Tibial nerve (tissue), 4 donors: ENCODE measurements at regions not wholly inside any gene's neighbourhood (a gene's known extent, or its start where the extent isn't known, plus 50 kb on each side); places are given as distances from the start of the nearest gene placed in this dataset.

Experiments
- DNase-seq, 2 donors: peaks; one replicate each; pipeline ENCODE4 v3.0.0-alpha.2; 2019; ENCODE audit warnings: low spot score in 2 of 2
- H3K27ac ChIP-seq, 4 donors: fragments of 200-600 bp; sonication (generic) in 3 of 4; one replicate each; pipeline ENCODE4 v1.5.1; 2017 to 2019; ENCODE audit warnings: mild to moderate bottlenecking in 1 of 4
- H3K27me3 ChIP-seq, 2 donors: fragments of 200-600 bp; sonication (generic) in 1 of 2; one replicate each; pipeline versions ENCODE4 v1.5.1 to v1.6.0; 2017 to 2019
- H3K36me3 ChIP-seq, 3 donors: fragments of 200-600 bp; sonication (generic); one replicate each; pipeline ENCODE4 v1.5.1; 2018 to 2019
- H3K4me1 ChIP-seq, 4 donors: fragments of 200-600 bp; sonication (generic) in 3 of 4; one replicate each; pipeline ENCODE4 v1.5.1; 2017 to 2019
- H3K4me3 ChIP-seq, 4 donors: fragments of 200-600 bp; sonication (generic) in 3 of 4; one replicate each; pipeline ENCODE4 v1.5.1; 2017 to 2019; ENCODE audit warnings: mild to moderate bottlenecking in 1 of 4, moderate library complexity in 1 of 4
- H3K9me3 ChIP-seq, 4 donors: fragments of 200-600 bp; sonication (generic) in 3 of 4; one replicate each; pipeline ENCODE4 v1.5.1; 2017 to 2019
- EP300 ChIP-seq, 2 donors: sonication (generic); formaldehyde crosslinking; IDR thresholded peaks; one replicate each; pipeline ENCODE4 v1.6.1; 2017; ENCODE audit warnings: antibody characterized with exemption in 2 of 2, mild to moderate bottlenecking in 1 of 2
- POLR2A ChIP-seq, 2 donors: fragments of 450-650 bp; IDR thresholded peaks; one replicate each; pipeline ENCODE4 v1.6.1; 2017; ENCODE audit warnings: antibody characterized with exemption in 2 of 2, mild to moderate bottlenecking in 2 of 2, moderate library complexity in 2 of 2
- WGBS, 2 donors: methylation state at CpG; one replicate each; pipeline ENCODE4 v1.1.5; 2018; 5-methylcytosine and 5-hydroxymethylcytosine counted together
- TF ChIP-seq, protein P1 (sequence below), 5 experiments: fragments of 200-600 bp in 3 of 5; fragments of 450-650 bp in 2 of 5; sonication (generic) in 3 of 5; IDR thresholded peaks; one replicate each; pipeline ENCODE4 v1.5.1; 2016 to 2019; ENCODE audit warnings: antibody characterized with exemption in 5 of 5, mild to moderate bottlenecking in 3 of 5, moderate library complexity in 2 of 5

DNA sequence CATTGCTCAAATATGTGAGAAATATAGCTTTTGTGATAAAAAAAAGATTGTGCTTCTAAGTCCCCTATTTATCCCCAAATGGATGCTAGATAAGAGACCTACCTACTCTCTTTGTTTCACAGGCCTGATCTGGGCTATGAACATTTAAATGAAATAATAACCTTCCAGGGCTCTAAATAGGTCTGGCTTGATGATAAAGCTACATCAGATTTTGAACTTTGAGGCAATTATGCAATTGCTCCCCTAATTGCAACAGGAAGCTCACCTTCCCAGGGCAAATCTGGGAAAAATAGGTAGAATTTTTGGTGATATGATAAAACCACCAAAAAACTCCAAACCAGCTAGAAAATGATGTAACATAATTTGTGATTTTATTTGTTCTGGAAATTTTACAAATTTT lies 624.5 kb downstream of the PKHD1 start:
- Histone ChIP-seq H3K4me3 (no peak overlapping the region), H3K4me1 (no peaks in the 10 kb centered on the region), H3K27me3 (no peaks in the 10 kb centered on the region), H3K36me3 (no peaks in the 10 kb centered on the region), H3K9me3 (no peaks in the 10 kb centered on the region), H3K27ac (no peak overlapping the region)
- DNase-seq: no peak
- TF ChIP-seq EP300 (IDR thresholded peaks at IDR 0.05): no peak
- no peak for TF ChIP-seq POLR2A (IDR thresholded peaks at IDR 0.05)
- TF ChIP-seq, protein P1, sequence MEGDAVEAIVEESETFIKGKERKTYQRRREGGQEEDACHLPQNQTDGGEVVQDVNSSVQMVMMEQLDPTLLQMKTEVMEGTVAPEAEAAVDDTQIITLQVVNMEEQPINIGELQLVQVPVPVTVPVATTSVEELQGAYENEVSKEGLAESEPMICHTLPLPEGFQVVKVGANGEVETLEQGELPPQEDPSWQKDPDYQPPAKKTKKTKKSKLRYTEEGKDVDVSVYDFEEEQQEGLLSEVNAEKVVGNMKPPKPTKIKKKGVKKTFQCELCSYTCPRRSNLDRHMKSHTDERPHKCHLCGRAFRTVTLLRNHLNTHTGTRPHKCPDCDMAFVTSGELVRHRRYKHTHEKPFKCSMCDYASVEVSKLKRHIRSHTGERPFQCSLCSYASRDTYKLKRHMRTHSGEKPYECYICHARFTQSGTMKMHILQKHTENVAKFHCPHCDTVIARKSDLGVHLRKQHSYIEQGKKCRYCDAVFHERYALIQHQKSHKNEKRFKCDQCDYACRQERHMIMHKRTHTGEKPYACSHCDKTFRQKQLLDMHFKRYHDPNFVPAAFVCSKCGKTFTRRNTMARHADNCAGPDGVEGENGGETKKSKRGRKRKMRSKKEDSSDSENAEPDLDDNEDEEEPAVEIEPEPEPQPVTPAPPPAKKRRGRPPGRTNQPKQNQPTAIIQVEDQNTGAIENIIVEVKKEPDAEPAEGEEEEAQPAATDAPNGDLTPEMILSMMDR (IDR thresholded peaks at IDR 0.05): no peak

DNA sequence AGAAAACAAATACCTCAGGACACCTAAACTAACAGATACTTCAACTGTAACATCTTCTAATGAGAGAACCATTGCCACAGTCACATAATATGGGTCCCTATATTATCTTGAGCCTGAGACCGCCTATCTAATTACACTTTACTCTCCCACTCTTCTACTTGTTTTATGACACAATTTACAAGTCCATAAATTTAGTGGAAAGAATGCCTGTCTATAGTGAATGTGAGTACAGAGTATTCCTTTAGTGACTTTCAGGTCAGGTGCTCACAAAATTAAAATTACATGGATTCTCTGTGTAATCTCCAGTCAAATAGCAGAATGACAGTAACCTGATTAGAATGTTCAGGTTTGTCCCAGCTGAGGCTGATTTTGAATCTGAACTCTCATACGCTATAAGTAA lies 624.1 kb downstream of the PKHD1 start:
- Histone ChIP-seq H3K9me3 (no peaks in the 10 kb centered on the region), H3K4me3 (no peak overlapping the region), H3K27me3 (no peaks in the 10 kb centered on the region), H3K4me1 (no peaks in the 10 kb centered on the region), H3K36me3 (no peaks in the 10 kb centered on the region), H3K27ac (no peak overlapping the region)
- TF ChIP-seq, protein P1 (IDR thresholded peaks at IDR 0.05): no peak
- TF ChIP-seq POLR2A (IDR thresholded peaks at IDR 0.05): no peak
- no peak for TF ChIP-seq EP300 (IDR thresholded peaks at IDR 0.05)
- DNase-seq: no peak
- WGBS, 2 donors: 81 to 83% methylated on average over 2 of the region's 2 CpGs

DNA sequence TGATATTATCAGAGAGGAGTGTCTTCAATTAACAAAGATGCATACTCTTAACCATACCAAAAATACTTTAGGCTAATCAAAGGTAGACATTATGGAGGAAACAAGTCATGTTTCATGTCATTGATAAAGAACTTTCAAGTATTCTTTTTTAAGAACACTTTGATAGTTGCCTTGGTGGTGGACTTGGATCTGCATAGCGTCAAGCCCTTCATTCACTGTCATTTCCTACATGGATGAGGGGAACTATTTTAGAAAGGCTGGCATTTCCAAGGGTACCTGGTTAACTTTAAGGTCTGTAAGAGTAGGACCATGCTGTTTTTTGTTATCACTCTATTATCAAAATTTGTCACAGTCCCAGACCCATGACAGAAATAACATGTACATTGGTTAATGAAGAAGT lies 622.5 kb downstream of the PKHD1 start:
- TF ChIP-seq POLR2A (IDR thresholded peaks at IDR 0.05) (no peak), EP300 (IDR thresholded peaks at IDR 0.05) (no peak)
- TF ChIP-seq, protein P1 (IDR thresholded peaks at IDR 0.05): no peak
- Histone ChIP-seq H3K36me3 (no peaks in the 10 kb centered on the region), H3K27ac (no peak overlapping the region), H3K4me3 (no peak overlapping the region), H3K9me3 (no peaks in the 10 kb centered on the region), H3K4me1 (no peaks in the 10 kb centered on the region), H3K27me3 (no peaks in the 10 kb centered on the region)
- 80 to 100% methylated on average over 1 of the region's 1 CpG for WGBS, 2 donors
- DNase-seq: no peak

DNA sequence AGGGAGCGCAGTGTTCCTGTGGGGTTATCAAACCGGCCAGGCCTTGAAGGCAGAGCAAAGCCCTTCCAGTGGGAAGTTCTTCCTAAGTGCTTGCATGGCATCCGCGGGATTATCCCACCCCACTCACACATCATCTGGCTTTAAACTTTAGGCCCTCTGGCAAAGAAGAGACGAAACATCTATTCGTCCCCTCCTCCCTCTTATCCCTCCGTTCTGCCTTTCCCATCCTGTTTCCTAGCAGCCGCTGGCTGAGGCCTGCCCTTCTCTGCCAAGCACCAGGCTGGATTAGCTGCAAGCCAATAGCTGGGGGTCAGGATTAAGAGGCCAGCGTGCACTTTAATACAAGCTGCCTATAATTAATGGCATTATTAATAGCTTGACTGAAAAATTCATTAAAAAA lies 621.0 kb downstream of the PKHD1 start:
- DNase-seq: no peak
- Histone ChIP-seq H3K36me3 (no peaks in the 10 kb centered on the region), H3K27ac (no peak overlapping the region), H3K27me3 (no peaks in the 10 kb centered on the region), H3K9me3 (no peaks in the 10 kb centered on the region), H3K4me3 (no peak overlapping the region), H3K4me1 (no peaks in the 10 kb centered on the region)
- TF ChIP-seq EP300 (IDR thresholded peaks at IDR 0.05) (no peak), POLR2A (IDR thresholded peaks at IDR 0.05) (no peak)
- TF ChIP-seq, protein P1 (IDR thresholded peaks at IDR 0.05): no peak
- 65 to 66% methylated on average over 9 of the region's 9 CpGs for WGBS, 2 donors

DNA sequence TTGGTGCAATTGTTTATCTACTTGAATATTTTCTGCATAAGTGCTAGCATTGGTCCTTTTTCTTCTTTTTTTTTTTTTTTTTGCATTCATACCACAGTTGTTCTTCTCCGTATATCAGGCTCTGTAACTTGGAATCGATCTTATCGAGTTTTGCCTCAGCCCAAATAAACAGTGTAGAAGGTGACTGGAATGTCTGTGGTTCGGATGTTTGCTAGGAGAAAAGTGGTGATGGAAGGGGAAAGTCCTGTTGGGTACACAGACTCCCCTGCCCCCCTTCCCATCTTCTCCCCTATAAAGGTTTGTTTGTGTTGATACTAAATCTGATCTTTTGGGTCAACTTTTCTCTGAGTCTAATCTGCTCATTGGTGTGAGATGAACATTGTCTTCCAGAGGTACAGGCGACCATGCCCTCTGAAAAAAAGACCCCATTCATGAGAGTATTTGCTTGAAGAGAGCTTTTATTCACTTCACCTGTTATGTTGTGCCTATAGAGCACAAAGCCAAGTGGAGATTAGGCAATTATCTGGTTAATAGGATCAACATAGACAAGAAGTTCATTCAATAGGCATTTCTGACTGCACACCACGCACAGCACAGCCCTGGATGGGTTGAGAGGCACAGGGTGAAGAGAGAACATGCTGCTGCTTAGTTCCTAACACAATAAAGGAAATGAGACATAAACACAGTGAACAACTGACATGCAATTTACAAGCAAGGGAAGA lies 620.0 kb downstream of the PKHD1 start:
- no peaks in the 10 kb centered on the region for H3K36me3 ChIP-seq
- no peaks in the 10 kb centered on the region for H3K27me3 ChIP-seq
- 58 to 62% methylated on average over 6 of the region's 6 CpGs for WGBS, 2 donors
- no peaks in the 10 kb centered on the region for H3K4me1 ChIP-seq
- no peak overlapping the region for H3K27ac ChIP-seq
- no peak for DNase-seq
- no peaks in the 10 kb centered on the region for H3K9me3 ChIP-seq
- TF ChIP-seq, protein P1 (IDR thresholded peaks at IDR 0.05): no peak
- TF ChIP-seq POLR2A (IDR thresholded peaks at IDR 0.05) (no peak), EP300 (IDR thresholded peaks at IDR 0.05) (no peak)
- no peak overlapping the region for H3K4me3 ChIP-seq
